ENCODE measurements at regions not wholly inside any gene's neighbourhood (a gene's known extent, or its start where the extent isn't known, plus 50 kb on each side); places are given as distances from the start of the nearest gene placed in this dataset.

- TF ChIP-seq CTCF (conservative IDR thresholded peaks at IDR 0.05 in 1 of 2, IDR thresholded peaks at IDR 0.05 in 1 of 2; ENCODE audit: low read depth in 1 of 2, low read length in 2 of 2): no peak
- Histone ChIP-seq H3K36me3 (ENCODE audit: control insufficient read depth, insufficient read depth, low read length) (no peaks in the 10 kb centered on the region), H3K4me3 (replicated peaks in 1 of 4; ENCODE audit: control extremely low read depth in 1 of 4, insufficient read depth in 1 of 4, low read depth in 3 of 4, low read length in 4 of 4) (no peak overlapping the region), H3K9ac (ENCODE audit: insufficient read depth, low read length) (no peak overlapping the region), H2AFZ (ENCODE audit: low read length) (no peak overlapping the region), H3K4me1 (ENCODE audit: control insufficient read depth, extremely low read depth, insufficient read depth, low read length) (no peaks in the 10 kb centered on the region), H3K9me3 (ENCODE audit: control insufficient read depth, insufficient read depth, low read depth, low read length) (no peaks in the 10 kb centered on the region), H3K79me2 (ENCODE audit: control insufficient read depth, insufficient read depth, low read length) (no peaks in the 10 kb centered on the region), H3K27me3 (ENCODE audit: control insufficient read depth, insufficient read depth, low read length) (no peaks in the 10 kb centered on the region), H3K27ac (ENCODE audit: insufficient read depth, low read length) (no peak overlapping the region), H4K20me1 (ENCODE audit: control insufficient read depth, extremely low read depth, insufficient read depth, low read length) (no peaks in the 10 kb centered on the region), H3K4me2 (ENCODE audit: extremely low read depth, insufficient read depth, low read length) (no peak overlapping the region)
- DNase-seq (ENCODE audit: low read depth in 2 of 2): no peak
Measured at GRCh38 chr5:25964009-25964372, 1074.4 kb downstream of the CDH9 start.

- Histone ChIP-seq H4K20me1 (ENCODE audit: control insufficient read depth, extremely low read depth, insufficient read depth, low read length) (no peaks in the 10 kb centered on the region), H3K4me1 (ENCODE audit: control insufficient read depth, extremely low read depth, insufficient read depth, low read length) (no peaks in the 10 kb centered on the region), H3K27ac (ENCODE audit: insufficient read depth, low read length) (no peak overlapping the region), H3K36me3 (ENCODE audit: control insufficient read depth, insufficient read depth, low read length) (no peaks in the 10 kb centered on the region), H3K79me2 (ENCODE audit: control insufficient read depth, insufficient read depth, low read length) (no peaks in the 10 kb centered on the region), H3K4me2 (ENCODE audit: extremely low read depth, insufficient read depth, low read length) (no peak overlapping the region), H2AFZ (ENCODE audit: low read length) (no peak overlapping the region), H3K4me3 (replicated peaks in 1 of 4; ENCODE audit: control extremely low read depth in 1 of 4, insufficient read depth in 1 of 4, low read depth in 3 of 4, low read length in 4 of 4) (no peak overlapping the region), H3K9ac (ENCODE audit: insufficient read depth, low read length) (no peak overlapping the region), H3K27me3 (ENCODE audit: control insufficient read depth, insufficient read depth, low read length) (no peaks in the 10 kb centered on the region), H3K9me3 (ENCODE audit: control insufficient read depth, insufficient read depth, low read depth, low read length) (no peaks in the 10 kb centered on the region)
- TF ChIP-seq EZH2 (IDR thresholded peaks at IDR 0.05; ENCODE audit: low read length, missing control alignments) (no peak), CTCF (conservative IDR thresholded peaks at IDR 0.05 in 1 of 2, IDR thresholded peaks at IDR 0.05 in 1 of 2; ENCODE audit: low read depth in 1 of 2, low read length in 2 of 2) (no peak)
- DNase-seq (ENCODE audit: low read depth in 2 of 2): no peak
Measured at GRCh38 chr5:25963251-25964008, 1075.0 kb downstream of the CDH9 start.

- Histone ChIP-seq H3K4me2 (ENCODE audit: extremely low read depth, insufficient read depth, low read length) (no peak overlapping the region), H2AFZ (ENCODE audit: low read length) (no peak overlapping the region), H3K4me3 (replicated peaks in 1 of 4; ENCODE audit: control extremely low read depth in 1 of 4, insufficient read depth in 1 of 4, low read depth in 3 of 4, low read length in 4 of 4) (no peak overlapping the region), H3K4me1 (ENCODE audit: control insufficient read depth, extremely low read depth, insufficient read depth, low read length) (no peaks in the 10 kb centered on the region), H3K27ac (ENCODE audit: insufficient read depth, low read length) (no peak overlapping the region), H3K27me3 (ENCODE audit: control insufficient read depth, insufficient read depth, low read length) (no peaks in the 10 kb centered on the region), H3K79me2 (ENCODE audit: control insufficient read depth, insufficient read depth, low read length) (no peaks in the 10 kb centered on the region), H4K20me1 (ENCODE audit: control insufficient read depth, extremely low read depth, insufficient read depth, low read length) (no peaks in the 10 kb centered on the region), H3K9ac (ENCODE audit: insufficient read depth, low read length) (no peak overlapping the region), H3K36me3 (ENCODE audit: control insufficient read depth, insufficient read depth, low read length) (no peaks in the 10 kb centered on the region), H3K9me3 (ENCODE audit: control insufficient read depth, insufficient read depth, low read depth, low read length) (no peaks in the 10 kb centered on the region)
- DNase-seq (ENCODE audit: low read depth in 2 of 2): no peak
- TF ChIP-seq CTCF (conservative IDR thresholded peaks at IDR 0.05 in 1 of 2, IDR thresholded peaks at IDR 0.05 in 1 of 2; ENCODE audit: low read depth in 1 of 2, low read length in 2 of 2): no peak
- TF ChIP-seq EZH2 (IDR thresholded peaks at IDR 0.05; ENCODE audit: low read length, missing control alignments): no peak
Measured at GRCh38 chr5:25955337-25955736, 1083.0 kb downstream of the CDH9 start.
